GM18909 (cell line): ENCODE measurements at regions not wholly inside any gene's neighbourhood (a gene's known extent, or its start where the extent isn't known, plus 50 kb on each side); places are given as distances from the start of the nearest gene placed in this dataset.
A peak's percentile ranks its signal among the peaks of the same experiment; 100 is the strongest.
"Not testable (repeated sequence)": the region's sequence is repeated elsewhere in the genome, so short reads cannot be mapped to it uniquely, and the experiment has no call there.

Experiments used
- ATAC-seq: cut with Tn5 transposase; IDR thresholded peaks from one replicate; pipeline ENCODE4 v1.9.1; 2021; ENCODE audit warnings: mild to moderate bottlenecking; ENCODE audit not compliant: unreplicated experiment, poor library complexity

DNA sequence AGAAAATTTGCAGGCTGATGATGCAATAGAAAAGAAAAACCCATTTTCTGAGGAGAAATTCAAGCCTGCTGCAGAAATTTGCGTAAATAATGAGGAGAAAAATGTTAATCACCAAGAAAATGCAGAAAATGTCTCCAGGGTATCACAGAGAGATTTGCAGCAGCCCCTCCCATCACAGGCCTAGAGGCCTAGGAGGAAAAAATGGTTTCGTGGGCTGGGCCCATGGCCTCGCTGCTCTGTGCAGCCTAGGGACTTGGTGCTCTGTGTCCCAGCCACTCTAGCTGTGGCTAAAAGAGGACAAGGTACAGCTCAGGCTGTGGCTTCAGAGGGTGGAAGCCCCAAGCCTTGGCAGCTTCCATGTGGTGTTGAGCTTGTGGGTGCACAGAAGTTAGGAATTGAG is 374.8 kb upstream of the BOD1L1 start:
- ATAC-seq, result not testable (repeated sequence)

DNA sequence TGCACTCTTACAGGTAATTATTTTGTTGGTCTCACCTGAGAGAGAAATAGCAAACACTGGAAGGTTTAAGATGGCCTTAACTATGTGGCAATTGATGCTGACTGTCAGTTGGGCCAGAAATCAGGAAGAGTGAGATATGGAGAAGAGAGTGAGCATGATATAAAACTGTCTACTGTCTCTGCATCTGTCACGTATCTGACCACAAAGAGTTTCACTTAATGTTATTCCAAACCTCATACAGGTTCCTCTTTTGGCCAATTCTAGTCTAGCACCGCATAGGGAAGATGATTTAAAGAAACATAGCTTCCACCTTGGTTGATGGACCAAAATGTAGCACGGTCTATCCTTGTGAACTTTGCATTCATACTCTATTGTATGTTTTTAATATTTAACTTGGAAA is 381.0 kb upstream of the BOD1L1 start:
- ATAC-seq, result peak; percentile 57

DNA sequence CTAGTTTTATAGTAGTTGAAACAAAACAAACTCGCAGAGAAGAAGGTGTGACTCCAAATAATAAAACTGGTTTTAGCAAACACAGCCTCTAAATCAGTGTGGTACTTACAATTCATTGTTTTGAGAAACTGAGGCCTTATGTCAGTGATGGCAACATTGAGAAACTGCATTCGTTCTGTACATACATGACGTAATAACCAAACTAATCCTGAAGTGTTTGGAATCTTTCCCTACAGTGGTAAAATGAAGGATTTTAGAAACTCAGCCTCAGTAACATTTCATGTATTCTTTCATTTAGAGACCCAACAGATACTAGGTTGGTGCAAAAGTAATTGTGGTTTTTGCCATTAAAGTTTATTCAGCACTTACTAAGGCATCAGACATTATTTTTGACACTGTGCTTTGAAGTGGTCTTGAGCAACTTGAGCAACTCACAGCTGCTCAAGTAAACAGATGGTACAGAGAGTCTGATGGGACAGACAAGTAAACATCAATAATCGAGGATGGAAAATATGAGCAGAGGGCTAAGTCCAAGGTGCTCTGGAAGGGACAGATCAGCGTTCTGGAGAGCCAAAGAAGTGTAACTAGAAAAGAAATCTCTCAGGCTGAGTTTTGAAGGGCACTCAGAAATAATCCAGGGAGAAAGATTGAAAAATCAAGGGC is 390.8 kb upstream of the BOD1L1 start:
- ATAC-seq, result no peak

DNA sequence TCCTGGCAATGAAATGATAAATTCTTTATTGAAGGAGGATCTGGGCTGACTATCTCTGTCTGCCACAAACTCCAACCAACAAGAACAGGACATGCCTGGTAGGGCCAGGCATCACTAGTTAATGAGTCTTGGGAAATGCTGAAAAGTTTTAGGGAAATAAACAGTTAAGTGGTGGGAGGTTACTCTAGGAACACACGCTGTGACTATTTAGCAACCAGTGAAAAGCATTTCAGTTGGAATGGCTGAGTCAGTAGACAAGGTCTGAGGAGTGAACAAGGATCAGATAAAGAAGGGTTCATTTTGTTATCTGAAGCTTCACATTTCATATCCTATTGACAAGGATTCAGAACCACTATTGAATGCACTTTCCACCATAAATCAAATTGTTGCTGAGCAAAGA is 394.9 kb upstream of the BOD1L1 start:
- ATAC-seq, result no peak

DNA sequence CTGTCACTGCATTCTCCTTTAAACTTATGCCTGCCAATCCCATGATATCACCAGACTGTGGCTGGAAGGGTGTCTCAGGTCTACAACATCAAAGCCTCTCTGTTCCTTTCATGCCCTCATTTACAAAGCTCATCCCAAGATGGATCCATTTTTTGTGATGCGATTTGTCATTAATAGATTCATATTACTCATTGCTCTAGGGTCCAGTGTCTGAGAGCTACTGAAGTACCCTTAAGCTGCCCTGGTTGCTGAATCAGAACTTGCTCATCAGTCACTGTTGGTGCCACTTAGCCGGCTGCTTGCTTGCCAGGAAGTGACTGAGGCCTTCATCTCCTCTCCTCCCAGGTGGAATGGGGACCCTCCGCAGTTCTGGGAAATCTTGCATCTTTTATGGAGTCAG is 395.5 kb upstream of the BOD1L1 start:
- ATAC-seq, result no peak

DNA sequence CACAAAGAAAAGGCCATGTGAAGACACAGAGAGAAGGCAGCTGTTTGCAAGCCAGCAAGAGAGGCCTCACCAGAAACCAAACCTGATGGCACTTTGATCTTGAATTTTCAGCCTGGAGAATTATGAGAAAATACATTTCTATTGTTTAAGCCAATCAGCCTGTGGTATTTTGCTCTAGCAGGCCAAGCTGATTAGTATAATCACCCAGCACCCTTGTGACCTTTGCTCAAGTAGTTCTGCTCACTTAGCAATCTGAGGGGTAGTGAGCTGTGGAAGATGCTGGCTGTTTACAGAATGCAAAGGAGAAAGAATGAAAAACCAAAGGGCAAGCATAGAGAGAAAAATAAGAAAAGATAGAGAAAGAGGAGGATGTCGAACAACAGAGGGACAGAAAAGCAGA is 396.4 kb upstream of the BOD1L1 start:
- no peak for ATAC-seq

DNA sequence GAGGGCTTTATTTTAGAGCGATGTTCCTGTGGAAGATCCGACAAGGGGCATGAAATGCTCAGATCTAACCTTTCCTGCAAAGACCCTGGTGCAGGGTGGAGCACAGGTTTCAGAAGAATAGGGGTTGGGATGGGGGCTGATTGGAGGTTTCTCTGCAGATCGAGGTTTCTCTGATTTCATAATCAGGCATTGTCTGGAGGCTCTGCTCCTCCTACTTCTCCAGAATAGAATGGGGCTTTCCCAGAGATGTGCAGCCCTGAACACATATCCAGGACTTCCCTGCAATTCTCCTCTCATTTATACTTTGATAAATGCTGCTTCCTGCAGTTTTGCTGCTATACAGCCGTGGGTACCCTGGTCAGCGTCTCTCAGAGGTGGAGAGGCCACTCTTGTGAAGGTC is 397.6 kb upstream of the BOD1L1 start:
- no peak for ATAC-seq

DNA sequence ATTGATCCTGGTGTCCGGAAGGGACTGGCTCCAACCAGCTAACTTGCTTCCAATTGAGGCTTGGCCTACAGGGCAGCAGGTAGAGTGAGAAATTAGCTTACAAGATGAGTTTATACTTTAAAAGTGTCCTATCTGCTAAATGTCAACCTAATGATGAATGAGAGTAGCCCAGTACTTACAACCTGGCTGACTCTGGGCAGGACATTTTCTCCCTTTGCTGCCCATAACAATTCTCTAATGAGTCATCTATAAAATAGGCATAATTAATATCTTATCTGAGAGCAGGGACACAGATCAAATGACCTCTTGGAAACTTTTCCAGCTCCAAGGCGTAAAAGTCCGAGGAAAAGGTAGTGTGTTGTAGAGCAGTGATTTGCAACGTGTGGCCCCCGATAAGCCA is 398.4 kb upstream of the BOD1L1 start:
- no peak for ATAC-seq

DNA sequence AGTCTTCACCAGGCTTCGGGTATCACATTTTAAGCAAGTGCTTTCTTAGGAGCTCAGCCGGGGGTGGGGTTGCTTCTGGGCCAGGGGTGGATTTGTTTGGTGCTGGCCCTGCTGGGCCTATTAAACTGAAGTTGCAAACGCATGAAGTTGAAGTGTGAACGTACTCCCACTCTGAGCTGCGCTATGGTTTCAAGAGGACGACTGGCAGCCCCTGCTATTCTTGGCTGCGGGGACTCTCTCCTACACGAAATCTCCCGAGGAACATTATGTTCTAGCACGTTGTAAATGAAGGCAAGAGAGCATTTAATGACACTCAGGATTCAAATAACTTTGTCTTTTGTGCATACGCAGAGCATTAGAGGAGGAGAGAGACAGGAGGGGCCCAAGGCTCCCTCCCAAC is 401.3 kb upstream of the BOD1L1 start:
- ATAC-seq, result no peak

DNA sequence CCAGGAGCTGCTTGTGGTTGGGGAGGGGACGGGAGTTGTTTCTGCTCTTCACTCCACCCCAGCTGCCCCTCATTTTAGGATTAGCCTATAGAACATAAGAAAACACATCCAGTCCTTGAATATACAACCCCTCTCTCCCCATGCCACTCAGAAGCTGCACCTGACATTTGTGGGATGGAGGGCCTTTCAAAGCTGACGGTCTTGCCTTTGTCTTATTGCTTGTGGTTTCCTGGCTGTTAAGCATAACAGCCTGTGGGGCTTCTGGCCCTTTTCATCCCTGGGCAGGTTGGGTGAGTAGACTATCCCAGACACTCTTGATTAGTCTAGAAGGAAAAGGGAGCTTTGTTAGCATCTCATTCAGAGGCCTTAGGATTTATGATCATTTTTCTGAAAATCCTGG is 407.6 kb upstream of the BOD1L1 start:
- ATAC-seq, result no peak

DNA sequence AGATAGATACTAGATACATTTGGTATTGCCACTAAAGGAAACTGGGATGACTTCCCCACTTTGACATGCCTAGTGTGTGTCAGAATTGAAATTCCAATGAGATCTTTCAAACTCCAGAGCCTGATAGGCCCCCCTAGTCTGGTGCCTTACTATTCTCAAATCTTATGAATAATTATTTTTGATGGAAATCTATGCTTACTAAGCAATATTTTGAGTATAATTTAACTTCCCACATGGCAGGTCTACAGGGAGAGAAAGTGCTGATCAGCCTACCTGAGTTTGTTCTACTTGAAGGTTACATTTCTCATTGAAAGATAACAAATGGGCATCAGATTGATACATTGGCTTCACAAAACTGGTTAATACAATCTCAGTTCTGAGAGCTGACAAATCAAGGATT is 415.7 kb upstream of the BOD1L1 start:
- ATAC-seq, result no peak

DNA sequence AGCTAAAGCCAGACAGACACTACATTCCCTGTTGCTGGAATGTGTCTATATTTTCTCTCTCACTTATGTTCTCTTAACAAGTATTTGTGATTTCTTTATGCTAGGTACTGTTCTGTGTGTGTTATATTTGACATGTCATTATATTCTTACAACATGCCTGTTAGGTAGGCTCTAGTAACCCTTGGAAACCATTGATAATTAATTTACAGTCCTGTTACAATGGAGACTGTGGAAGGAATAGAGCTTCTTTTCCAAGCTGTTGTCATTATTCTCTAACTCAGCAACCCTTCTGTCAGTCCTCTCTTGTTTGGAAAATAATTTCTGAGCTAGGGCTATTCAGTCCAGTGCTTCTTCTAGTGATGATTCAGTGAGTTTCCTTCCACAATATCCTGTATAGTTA is 419.1 kb upstream of the BOD1L1 start:
- no peak for ATAC-seq

DNA sequence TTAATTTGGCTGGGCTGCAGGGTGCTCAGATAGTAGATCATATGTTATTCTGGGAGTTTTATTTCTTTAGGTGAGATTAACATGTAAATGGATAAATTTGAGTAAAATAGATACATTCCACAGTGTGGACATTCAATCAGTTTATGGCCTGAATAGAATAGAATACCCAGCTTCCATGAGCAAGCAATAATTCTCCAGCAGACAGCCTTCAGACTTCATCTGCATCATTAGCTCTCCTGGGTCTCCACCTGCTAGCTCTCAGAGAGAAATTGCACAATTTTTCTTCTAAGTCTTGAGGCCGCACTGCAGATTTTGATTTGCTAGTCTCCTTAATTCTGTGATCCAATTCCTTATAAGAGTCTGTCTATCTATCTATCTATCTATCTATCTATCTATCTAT is 420.3 kb upstream of the BOD1L1 start:
- no peak for ATAC-seq

DNA sequence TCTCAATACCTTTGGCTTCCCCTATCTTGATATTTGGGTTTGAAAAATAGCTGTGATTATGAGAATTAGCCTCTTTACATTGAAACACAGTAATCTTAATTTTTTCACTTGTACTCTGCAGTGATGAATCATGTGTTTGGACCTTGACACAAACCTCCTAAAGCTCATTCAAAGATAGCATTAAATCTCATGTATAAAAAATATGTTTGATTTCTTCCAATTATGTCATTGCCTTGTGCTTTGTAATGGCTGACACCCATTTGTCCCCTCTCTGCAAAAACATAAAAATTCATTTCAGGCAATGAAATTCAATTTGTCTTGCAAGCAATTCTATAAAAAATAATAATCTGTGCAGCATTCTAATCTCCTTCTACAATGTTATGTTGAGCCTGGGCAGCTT is 422.4 kb upstream of the BOD1L1 start:
- ATAC-seq, result no peak

DNA sequence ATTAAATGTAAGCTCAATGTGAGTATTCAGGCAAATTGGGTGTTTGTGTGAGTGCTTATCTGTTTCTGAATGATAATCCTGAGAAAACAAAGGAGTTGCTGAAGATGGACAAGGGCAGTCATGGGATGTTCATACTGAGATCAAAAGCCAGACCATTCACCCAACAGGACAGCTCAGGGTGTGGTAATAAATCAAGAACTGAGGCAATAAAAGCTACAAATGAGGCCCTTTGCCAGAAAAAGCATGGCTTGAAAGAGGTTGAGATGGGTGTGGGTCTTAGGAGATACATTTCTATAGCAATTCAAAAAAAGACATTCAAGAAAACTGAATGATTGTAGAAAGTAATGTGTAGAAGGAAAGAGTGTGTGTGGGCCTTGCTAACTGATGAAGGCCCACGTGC is 425.8 kb upstream of the BOD1L1 start:
- ATAC-seq, result no peak

DNA sequence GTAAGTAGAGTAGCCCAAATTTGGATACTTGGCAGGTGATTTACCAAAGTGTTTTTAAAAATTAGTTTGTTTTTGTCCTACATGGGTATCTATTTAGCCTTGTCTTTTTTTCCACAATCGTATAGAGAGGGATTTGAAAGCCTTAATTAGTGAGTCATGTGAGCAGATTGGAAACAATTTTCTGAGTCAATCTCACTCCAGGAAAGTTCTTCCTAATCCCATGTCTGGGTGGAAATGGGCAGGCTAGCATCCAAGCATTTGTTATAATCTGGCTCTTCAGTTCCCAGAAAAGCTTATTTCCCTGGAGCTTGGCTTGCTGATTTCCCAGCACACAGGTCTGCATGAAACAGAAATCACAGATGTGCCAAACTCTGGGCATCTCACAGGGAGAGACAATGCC is 426.9 kb upstream of the BOD1L1 start:
- no peak for ATAC-seq

DNA sequence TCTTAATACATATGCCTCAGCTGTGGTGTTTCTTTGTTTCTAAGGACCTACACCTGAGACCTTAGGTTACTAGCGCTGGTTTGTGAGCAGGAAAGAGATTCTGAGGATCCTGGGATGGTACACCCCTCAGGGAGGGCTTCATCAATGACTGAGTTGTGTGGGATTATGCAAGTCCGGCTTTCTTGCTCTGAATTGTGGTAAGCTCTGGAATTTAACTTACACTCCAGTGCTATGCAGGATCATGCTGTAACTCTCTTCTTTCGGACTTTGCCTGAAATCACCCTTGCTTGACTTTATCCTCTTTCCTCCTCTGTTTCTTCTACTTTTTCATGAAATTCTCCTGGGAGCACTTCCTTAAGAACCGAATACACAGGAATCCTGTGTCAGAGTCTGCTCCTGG is 431.5 kb upstream of the BOD1L1 start:
- ATAC-seq, result no peak

DNA sequence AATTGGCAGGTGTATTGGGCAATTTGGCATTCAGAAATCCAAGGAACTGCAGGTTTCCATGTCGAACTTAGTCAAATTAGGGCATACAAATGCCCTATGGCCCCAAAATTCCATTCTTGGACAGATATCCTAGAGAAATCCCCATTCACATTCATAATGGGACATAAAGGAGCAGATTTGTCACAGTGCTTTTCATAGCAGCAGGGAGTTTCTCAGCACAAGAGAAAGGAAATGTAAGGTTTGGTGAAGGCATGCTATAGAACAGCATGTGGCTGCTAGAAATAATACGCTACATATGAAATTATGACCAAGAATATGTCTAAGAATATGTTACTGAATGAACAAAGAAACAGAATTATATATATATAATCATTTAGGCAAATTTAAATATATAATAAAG is 437.5 kb upstream of the BOD1L1 start:
- ATAC-seq, result no peak

DNA sequence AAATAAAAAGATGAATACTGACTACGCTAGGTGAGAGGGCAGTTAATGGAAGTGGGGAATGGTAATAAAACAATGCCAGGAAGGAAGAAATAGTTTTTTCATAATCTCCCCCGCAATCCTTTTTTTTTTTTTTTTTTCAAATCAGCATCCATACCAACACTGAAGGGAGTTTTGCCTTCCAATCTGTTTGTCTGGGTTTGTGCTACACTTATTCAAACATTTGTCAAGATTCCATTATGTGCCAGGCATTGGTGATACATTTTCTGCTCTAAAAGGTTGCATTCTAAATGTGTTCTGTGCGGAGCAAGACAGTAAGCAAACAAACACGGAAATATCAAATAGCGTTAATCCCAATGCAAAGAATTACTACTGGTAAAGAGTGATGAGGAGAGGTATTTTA is 437.9 kb upstream of the BOD1L1 start:
- ATAC-seq, result no peak

DNA sequence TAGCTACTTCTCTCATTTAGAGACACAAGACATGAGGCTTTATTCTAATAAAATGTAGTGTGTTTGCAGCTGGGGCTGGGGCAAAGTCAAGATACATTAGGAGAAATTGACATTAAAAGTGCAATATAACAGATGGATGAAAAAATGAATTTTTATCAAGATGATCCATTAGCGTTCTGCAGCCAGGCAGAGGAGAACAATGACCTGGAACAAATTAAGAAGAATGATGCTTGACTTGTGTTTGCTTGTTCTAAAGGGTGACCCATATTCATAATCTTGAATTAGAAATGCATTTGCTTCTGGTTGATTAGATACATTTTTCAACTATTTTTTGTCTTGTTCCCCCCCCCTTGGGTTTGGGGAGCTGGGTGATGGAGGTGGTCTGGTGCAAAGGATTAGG is 439.5 kb upstream of the BOD1L1 start:
- no peak for ATAC-seq

DNA sequence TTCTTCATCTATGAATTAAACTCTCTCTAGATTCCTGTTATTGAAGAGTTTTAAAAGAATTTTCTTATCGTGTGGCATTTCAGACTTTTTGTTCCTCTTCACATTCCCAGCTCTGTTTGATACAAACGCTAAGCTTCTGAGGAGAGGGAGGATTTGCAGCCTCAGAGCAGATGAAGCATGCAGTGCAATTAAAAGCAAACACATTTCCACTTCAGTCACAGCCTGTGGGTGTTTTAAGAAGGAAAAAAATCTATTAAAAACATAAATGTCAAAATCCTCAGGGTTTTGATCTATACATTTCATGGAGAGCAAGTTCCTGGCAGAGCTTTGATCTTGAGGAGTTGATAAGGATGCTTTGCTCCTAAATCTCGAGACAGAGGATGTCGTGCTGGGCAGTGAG is 442.4 kb upstream of the BOD1L1 start:
- no peak for ATAC-seq

DNA sequence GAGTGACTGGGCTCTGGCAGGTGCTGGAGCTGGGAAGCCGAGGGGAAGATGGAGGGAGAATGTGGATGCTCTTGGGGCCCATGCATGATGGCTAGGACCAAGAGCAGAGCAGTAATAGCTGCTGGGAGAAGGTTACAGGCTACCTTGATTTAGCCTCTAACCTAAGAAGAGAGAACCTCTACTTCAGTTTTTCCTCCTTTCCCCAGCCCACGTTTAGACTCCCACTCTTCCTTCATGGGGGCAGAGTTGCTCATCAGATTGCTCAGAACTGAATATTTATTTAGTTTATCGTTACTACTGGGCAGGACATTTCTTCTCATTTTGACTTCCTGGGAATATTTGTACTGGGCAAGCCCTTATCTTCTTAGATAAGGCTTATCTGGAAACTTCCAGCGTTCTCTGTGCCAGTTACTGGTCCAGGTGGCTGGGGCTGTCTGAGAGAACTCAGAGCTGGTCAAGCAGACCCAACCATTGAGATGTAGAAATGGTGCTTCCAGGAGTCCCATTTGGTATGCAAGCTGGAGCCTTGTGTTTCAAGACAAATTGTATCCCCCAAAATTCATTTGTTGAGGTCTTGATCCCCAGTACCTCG is 442.9 kb upstream of the BOD1L1 start:
- no peak for ATAC-seq

DNA sequence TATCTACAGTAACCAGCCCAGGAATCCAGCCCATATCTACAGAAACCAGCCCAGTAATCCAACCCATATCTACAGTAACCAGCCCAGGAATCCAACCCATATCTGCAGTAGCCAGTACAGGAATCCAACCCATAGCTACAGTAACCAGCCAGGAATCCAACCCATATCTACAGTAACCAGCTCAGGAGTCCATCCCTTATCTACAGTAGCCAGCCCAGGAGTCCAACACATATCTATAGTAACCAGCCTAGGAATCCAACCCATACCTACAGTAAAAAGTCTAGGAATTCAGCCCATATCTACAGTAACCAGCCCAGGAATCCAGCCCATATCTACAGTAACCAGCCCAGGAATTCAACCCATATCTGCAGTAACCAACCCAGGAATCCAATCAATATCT is 445.0 kb upstream of the BOD1L1 start:
- no peak for ATAC-seq
